SU-DHL-6 (cell line): ENCODE measurements at regions not wholly inside any gene's neighbourhood (a gene's known extent, or its start where the extent isn't known, plus 50 kb on each side); places are given as distances from the start of the nearest gene placed in this dataset.

Experiments used
- H2AFZ ChIP-seq: fragments of 200-600 bp; sonication (generic); 2 replicates; pipeline ENCODE4 v1.6.1; 2014; ENCODE audit warnings: low read depth, mild to moderate bottlenecking, moderate library complexity, mixed read lengths, antibody characterized with exemption, low read length; ENCODE audit not compliant: severe bottlenecking
- H3F3A ChIP-seq: fragments of 200-600 bp; shearing (Covaris generic); 2 replicates; pipeline ENCODE4 v1.6.0; 2016; ENCODE audit warnings: antibody characterized with exemption, mild to moderate bottlenecking; ENCODE audit not compliant: insufficient read depth
- H3K27ac ChIP-seq: fragments of 200-600 bp; sonication (generic); 2 replicates; pipeline ENCODE4 v1.5.1; 2016; ENCODE audit warnings: low read depth, mild to moderate bottlenecking, low read length, moderate library complexity, mixed read lengths
- H3K27me3 ChIP-seq: fragments of 200-600 bp; sonication (generic), shearing (Covaris generic); 2 replicates; pipeline ENCODE4 v1.6.0; 2014; ENCODE audit warnings: mild to moderate bottlenecking, low read length
- H3K36me3 ChIP-seq: fragments of 200-600 bp; sonication (generic); 2 replicates; pipeline ENCODE4 v1.6.1; 2014; ENCODE audit warnings: mild to moderate bottlenecking, low read length, mixed read lengths
- H3K4me2 ChIP-seq: fragments of 300-600, 200-600 bp; shearing (Covaris generic), sonication (generic); 2 replicates; pipeline ENCODE4 v1.6.0; 2014; ENCODE audit warnings: low read length, low read depth, mild to moderate bottlenecking; ENCODE audit not compliant: poor library complexity, severe bottlenecking
- H3K4me3 ChIP-seq: fragments of 200-600 bp; sonication (generic); 2 replicates; pipeline ENCODE4 v1.5.1; 2014; ENCODE audit warnings: antibody characterized with exemption, low read length, mild to moderate bottlenecking, mixed read lengths; ENCODE audit not compliant: insufficient read depth, poor library complexity, severe bottlenecking
- H3K79me2 ChIP-seq: fragments of 200-600 bp; sonication (generic); 2 replicates; pipeline ENCODE4 v1.6.1; 2014; ENCODE audit warnings: mild to moderate bottlenecking, low read length, moderate library complexity; ENCODE audit not compliant: insufficient read depth
- H3K9ac ChIP-seq: fragments of 200-600 bp; sonication (generic); 2 replicates; pipeline ENCODE4 v1.7.0; 2014; ENCODE audit warnings: mild to moderate bottlenecking, low read length
- H3K9me2 ChIP-seq: fragments of 200-600 bp; sonication (generic); replicated peaks from 2 replicates; pipeline ENCODE4 v1.6.1; 2014; ENCODE audit warnings: low read length; ENCODE audit not compliant: insufficient read depth
- H3K9me3 ChIP-seq: fragments of 200-600 bp; sonication (generic); 2 replicates; pipeline ENCODE4 v1.6.1; 2014; ENCODE audit warnings: low read length, mixed read lengths; ENCODE audit not compliant: insufficient read depth
- H4K20me1 ChIP-seq: fragments of 200-600 bp; sonication (generic); 2 replicates; pipeline ENCODE4 v1.6.1; 2014; ENCODE audit warnings: low read depth, mild to moderate bottlenecking, antibody characterized with exemption, low read length, moderate library complexity, mixed read lengths
- EZH2phosphoT487 ChIP-seq: fragments of 200-600 bp; sonication (generic), shearing (Covaris generic); conservative IDR thresholded peaks from 2 replicates; pipeline ENCODE4 v1.6.1; 2018; ENCODE audit warnings: mild to moderate bottlenecking, antibody characterized with exemption, low read length, moderate library complexity, mixed read lengths
- TF ChIP-seq, protein P1 (sequence below): fragments of 200-600 bp; sonication (generic); IDR thresholded peaks from one replicate; pipeline ENCODE4 v1.5.1; 2017; ENCODE audit warnings: antibody characterized with exemption, mild to moderate bottlenecking, low read length, moderate library complexity; ENCODE audit not compliant: insufficient read depth, poor library complexity, severe bottlenecking

GRCh38 chrX:8297766-8298165, 126.7 kb upstream of the VCX2 start:
- H3K4me3 ChIP-seq, result no peak overlapping the region
- H4K20me1 ChIP-seq, result no peaks in the 10 kb centered on the region
- H3K9me3 ChIP-seq, result no peaks in the 10 kb centered on the region
- no peaks in the 10 kb centered on the region for H3K79me2 ChIP-seq
- H3K4me2 ChIP-seq, result no peak overlapping the region
- TF ChIP-seq, protein P1, sequence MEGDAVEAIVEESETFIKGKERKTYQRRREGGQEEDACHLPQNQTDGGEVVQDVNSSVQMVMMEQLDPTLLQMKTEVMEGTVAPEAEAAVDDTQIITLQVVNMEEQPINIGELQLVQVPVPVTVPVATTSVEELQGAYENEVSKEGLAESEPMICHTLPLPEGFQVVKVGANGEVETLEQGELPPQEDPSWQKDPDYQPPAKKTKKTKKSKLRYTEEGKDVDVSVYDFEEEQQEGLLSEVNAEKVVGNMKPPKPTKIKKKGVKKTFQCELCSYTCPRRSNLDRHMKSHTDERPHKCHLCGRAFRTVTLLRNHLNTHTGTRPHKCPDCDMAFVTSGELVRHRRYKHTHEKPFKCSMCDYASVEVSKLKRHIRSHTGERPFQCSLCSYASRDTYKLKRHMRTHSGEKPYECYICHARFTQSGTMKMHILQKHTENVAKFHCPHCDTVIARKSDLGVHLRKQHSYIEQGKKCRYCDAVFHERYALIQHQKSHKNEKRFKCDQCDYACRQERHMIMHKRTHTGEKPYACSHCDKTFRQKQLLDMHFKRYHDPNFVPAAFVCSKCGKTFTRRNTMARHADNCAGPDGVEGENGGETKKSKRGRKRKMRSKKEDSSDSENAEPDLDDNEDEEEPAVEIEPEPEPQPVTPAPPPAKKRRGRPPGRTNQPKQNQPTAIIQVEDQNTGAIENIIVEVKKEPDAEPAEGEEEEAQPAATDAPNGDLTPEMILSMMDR, result no peak
- TF ChIP-seq EZH2phosphoT487, result no peak
- no peaks in the 10 kb centered on the region for H3K36me3 ChIP-seq
- H3K27me3 ChIP-seq, result no peaks in the 10 kb centered on the region
- H3F3A ChIP-seq, result no peaks in the 10 kb centered on the region
- no peak overlapping the region for H3K9ac ChIP-seq
- H2AFZ ChIP-seq, result no peak overlapping the region
- H3K27ac ChIP-seq, result no peak overlapping the region
- H3K9me2 ChIP-seq, result no peaks in the 10 kb centered on the region

DNA sequence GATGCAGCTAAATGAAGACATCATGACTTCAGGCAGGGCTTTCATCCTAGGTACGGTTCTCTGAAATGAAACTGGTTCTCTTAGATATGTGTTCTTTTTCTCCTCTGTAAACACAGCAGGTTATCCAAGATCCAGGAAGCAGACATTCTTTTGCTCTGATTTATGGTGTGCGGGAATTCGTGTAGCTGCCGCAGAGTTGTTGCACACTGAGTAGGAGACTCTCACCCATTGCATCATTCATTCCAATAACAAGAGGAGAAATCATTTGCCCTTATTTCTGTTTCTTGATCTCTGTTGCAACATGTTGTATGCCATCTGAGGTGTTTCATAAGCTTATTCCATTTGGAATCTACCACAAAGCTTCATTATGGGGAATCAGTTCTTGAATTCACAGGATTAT, 133.6 kb upstream of the VCX2 start:
- Histone ChIP-seq H3K79me2 (no peaks in the 10 kb centered on the region), H3K9ac (no peak overlapping the region), H3K4me2 (no peak overlapping the region), H3K9me3 (no peaks in the 10 kb centered on the region), H3K4me3 (no peak overlapping the region), H4K20me1 (no peaks in the 10 kb centered on the region), H2AFZ (no peak overlapping the region), H3K27me3 (no peaks in the 10 kb centered on the region), H3K27ac (no peak overlapping the region), H3K9me2 (no peaks in the 10 kb centered on the region), H3F3A (no peaks in the 10 kb centered on the region), H3K36me3 (no peaks in the 10 kb centered on the region)
- TF ChIP-seq, protein P1, result no peak

GRCh38 chrX:8305350-8305749, 134.3 kb upstream of the VCX2 start:
- TF ChIP-seq EZH2phosphoT487, result no peak
- TF ChIP-seq, protein P1, result no peak
- Histone ChIP-seq H3K9me3 (no peaks in the 10 kb centered on the region), H4K20me1 (no peaks in the 10 kb centered on the region), H3K9ac (no peak overlapping the region), H3F3A (no peaks in the 10 kb centered on the region), H3K79me2 (no peaks in the 10 kb centered on the region), H2AFZ (no peak overlapping the region), H3K4me3 (no peak overlapping the region), H3K27ac (no peak overlapping the region), H3K36me3 (no peaks in the 10 kb centered on the region), H3K27me3 (no peaks in the 10 kb centered on the region), H3K4me2 (no peak overlapping the region), H3K9me2 (no peaks in the 10 kb centered on the region)
